ENCODE measurements at regions not wholly inside any gene's neighbourhood (a gene's known extent, or its start where the extent isn't known, plus 50 kb on each side); places are given as distances from the start of the nearest gene placed in this dataset.

DNA sequence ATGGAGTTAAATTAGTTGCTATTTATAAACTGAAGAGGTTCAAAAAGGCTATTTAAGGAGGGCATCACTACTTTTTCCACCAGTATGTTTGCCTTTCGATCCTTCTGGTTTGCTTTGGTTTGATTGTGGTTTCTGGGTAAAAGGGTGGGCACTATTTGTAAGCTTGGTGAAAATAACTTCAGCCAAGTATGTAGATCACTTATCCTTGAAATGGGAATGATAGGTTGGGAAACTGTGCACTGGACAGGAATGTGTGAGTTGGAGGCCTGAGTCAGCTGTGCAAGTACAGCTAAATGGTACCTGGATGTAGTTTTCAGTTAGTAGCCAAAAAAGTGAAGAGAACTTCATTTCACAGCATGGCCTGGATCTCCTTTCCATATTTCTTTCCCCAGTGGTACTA, 466.2 kb downstream of the ENC1 start:
- no peak for DNase-seq

- no peak for DNase-seq
These were observed 466.9 kb downstream of the ENC1 start for GRCh38 chr5:74173665-74174064.

GRCh38 chr5:74173241-74173640, 467.3 kb downstream of the ENC1 start:
- no peak for DNase-seq

GRCh38 chr5:74169701-74170100, 470.8 kb downstream of the ENC1 start:
- no peak for DNase-seq

DNA sequence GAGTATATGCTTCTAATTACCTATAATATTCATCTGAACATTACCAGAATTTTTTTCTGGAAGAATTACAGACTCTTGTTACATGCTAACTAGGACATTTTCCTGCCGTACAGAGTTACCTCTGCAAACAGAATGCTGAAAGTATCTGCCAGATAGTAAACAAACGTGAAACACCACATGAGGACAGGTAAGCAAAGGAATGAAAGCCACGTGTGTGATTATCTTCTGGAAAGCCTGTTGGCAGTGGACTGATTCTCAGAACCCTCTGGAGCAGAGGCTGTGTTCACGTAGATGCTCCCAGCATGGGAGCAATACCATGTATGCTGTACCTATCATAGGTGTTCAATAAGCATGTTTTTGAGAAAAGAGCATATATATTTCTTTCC, 472.6 kb downstream of the ENC1 start:
- no peak for DNase-seq

- DNase-seq: no peak
These were observed 473.2 kb downstream of the ENC1 start for GRCh38 chr5:74167206-74167929.

- DNase-seq: no peak
These were observed 474.5 kb downstream of the ENC1 start for GRCh38 chr5:74166064-74166463.

DNA sequence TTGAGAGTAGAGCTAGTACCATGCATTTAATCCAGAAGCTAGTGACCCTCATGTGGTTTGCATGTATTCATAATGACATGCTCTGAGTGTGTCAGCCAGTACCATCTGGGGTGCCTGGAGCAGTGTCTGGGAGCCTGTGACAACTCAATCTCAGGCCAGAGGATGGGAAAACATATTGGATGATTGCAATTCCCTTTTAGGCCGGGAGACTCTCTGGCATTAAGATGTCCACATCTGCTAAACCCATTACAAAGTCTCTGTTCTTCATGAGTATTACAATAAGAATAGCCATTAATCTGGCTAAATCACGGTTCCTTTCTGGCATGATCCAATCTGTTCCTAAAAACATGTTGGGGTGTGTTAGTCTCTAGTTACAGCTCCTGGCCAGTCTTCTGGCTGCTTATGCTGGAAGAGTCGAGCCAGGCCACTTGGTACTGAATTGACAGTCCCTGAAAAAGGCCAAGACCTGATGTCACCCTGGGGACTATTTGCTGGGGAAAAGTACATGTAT, 475.7 kb downstream of the ENC1 start:
- DNase-seq: no peak

- no peak for DNase-seq
These were observed 478.0 kb downstream of the ENC1 start for GRCh38 chr5:74162524-74162923.

DNA sequence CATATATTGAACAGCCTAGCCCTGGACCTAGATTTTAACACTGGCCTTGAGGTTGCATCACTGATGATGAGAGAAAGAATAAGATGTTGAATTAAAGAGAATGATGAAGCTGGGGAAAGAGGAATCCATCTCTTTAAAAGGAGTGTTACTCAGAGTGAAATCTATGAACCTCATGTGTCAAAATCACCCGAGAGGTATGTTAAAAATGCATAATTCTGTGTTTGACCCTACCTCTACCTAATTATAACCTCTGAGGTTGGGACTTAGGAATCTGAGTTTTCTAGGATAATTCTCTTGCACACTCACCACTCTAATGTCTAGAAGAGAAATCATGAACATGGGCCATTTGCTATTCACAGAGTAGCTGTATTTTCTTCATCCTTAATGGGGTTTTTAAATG, 479.4 kb downstream of the ENC1 start:
- no peak for DNase-seq

- DNase-seq: no peak
These were observed 483.7 kb downstream of the ENC1 start for GRCh38 chr5:74156728-74157383.

DNA sequence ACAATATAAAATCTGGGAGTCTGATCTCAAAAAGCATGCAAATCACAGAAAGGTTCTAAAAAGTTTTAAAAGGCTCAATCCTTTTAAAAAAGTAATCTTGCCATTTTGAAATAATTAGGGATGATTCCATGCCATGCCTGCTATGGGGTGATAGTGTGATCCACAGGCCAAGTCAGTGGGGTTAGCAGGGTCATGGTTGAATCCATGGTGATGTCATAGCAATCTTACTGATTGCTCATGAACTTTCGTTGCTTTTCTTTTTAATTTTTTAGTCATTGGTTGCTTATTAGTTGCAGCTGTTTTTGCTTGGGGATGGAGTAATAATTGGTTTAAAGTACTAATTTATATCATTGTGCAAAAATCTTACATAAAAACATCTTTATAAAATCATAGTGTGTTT, 485.0 kb downstream of the ENC1 start:
- no peak for DNase-seq

- DNase-seq: no peak
These were observed 486.0 kb downstream of the ENC1 start for GRCh38 chr5:74154526-74154925.

DNA sequence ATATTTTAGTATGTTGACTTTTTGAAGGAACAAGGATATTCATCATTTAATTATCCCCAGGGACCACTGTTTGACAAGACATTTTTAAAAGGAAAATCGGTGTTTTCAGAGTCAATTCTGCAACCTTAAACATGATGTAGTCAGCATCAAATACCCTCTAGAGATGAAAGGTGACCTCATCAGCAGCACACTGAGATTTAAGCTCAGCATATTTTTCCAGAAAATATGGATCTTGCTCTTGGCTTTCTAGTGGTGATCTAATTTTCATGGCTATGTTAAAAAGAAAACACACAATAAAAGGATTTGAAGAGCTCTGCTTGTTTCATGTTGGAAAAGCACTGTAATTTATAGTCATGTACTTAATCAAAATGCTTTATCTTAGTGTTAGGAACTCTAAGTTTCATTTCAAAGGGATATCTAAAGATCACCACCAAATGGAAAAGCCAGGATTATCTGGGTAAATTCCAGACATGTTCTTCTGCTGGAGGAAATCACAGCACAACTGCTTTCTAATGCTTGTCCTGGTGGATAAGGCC, 487.2 kb downstream of the ENC1 start:
- no peak for DNase-seq

GRCh38 chr5:74152625-74153254, 487.8 kb downstream of the ENC1 start:
- no peak for DNase-seq

DNA sequence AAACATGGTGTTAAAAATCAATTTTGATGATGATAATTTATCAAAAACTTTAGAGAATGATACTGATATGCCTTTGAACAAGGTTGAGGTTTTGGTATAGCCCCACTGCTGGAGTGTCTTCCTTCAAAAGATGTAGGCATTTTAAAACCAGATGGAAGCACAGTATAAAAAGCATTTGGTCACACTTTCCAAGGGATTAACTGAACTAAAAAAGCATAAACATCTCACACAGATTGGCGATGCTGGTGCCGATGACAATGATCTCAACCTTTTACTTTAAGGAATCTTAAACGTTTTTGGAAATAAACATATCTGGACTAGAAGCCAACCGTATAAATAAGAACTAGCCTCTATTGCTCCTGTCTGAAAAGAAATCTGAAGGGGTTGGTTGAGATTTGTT, 488.4 kb downstream of the ENC1 start:
- DNase-seq: no peak

DNA sequence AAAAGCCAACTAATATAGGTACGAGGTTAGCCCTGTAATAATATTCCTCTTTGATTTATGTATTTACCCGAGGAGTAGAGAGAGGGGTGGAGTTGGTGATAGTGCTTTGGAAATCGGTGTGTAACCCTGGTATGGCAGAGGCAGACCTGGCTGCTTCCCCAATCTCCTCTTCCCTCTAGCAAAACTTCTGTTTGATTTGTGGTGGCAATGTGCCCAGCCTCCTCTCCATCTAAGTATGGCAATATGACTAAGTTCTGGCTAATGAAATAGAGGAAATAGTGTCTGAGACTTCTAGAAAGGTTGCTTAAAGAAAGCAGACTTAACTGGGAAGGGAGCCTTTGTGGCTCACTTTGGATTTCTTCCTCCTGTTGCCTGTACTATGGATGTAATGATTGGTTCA, 491.1 kb downstream of the ENC1 start:
- no peak for DNase-seq

GRCh38 chr5:74148321-74148720, 492.2 kb downstream of the ENC1 start:
- DNase-seq: peak; percentile 14

DNA sequence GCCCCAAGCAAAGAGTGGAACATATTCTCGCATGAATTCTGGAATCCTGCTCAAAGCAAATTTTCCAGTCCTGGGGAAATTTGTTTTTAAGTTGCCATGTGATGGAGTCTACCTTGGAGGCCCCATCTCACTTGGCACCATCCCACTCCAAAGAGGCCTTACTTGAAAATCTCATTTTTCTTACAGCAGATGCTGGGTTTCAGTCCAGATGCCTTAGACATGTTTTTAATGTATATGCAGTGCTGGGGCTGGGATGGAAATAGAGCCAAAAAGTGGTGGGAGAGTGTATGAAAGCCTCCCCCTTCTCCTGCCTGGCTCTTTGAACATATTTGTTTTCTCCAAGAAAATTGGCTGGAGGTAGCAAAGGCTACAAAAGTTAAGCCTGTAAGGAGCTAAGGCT, 493.7 kb downstream of the ENC1 start:
- no peak for DNase-seq

GRCh38 chr5:74145951-74146350, 494.6 kb downstream of the ENC1 start:
- no peak for DNase-seq

GRCh38 chr5:74143721-74144330, 496.7 kb downstream of the ENC1 start:
- DNase-seq: no peak

DNA sequence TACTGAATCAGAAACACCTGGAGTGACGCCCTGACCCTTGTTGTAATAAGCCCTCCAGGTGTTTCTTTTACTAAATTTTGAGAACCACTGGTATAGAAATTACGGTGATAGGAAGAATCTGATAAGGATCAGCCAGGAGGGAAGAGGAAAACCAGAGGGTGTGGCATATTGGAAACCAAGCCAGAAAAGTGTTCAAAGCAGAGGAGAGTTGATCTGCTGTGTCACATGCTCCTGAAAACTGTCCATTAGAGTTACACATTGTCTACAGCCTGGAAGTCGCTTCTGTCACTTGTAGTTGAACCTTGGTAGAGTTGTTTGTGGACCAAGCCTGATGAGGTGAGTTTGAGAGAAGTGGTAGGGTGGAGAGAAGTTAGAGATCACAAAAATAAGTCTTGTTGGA, 497.4 kb downstream of the ENC1 start:
- no peak for DNase-seq

DNA sequence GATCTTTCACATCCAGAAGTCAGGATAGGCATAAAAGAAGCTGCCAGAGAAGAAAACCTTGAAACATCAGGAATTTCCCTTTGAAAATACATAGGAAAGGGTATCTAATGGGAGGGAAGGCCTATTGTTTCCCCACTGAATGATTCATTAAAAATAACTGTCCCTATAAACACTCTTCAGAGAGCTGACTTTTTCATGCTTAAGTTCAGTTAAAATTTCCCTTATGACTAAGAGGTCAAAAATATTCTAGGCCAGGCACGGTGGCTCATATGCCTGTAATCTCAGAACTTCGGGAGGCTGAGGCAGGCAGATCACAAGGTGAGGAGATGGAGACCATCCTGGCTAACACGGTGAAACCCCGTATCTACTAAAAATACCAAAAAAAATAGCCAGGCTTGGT, 499.5 kb downstream of the ENC1 start:
- DNase-seq: no peak

GRCh38 chr5:74140409-74140808, 500.1 kb downstream of the ENC1 start:
- no peak for DNase-seq

Data from NCI-H1694 treated with DMSO at 0.1 percent for 48 hours (cell line).